CD4-positive, alpha-beta T cell treated with Interleukin-6 at 100 ng/mL for 8 hours (primary cell): ENCODE measurements at regions not wholly inside any gene's neighbourhood (a gene's known extent, or its start where the extent isn't known, plus 50 kb on each side); places are given as distances from the start of the nearest gene placed in this dataset.

Experiments
- DNase-seq: peaks from one replicate; pipeline ENCODE4 v3.0.0-alpha.2; 2020; ENCODE audit warnings: mixed read lengths, low spot score

DNA sequence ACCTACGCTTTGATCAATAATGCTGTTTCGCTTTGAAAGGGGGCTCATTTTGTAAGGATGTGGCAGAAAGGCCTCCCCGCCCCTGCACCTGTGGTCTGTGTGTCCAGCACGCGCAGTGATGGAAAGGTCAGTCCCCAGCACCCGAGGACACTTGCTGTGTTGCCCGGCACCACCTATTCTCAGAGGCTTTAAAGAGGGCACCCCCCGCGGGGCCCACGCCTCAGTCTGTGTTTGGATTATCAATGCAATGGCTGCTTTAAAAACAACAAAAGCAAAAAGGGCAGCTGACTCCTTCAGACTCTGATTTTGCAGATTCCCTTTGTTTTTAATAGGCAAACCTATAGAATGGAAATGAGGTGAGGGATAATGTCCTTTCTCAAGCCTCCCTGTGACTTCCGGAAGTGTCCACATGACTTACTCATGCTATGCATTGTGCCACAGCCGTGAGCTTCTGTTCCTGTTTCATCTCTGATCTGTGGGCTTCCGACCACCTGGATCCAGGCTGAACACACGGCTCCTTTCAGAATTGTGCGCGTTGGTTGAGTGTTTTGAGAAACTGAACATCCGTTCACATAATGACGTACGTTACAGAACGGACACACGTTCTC, 416.2 kb downstream of the IRX2 start:
- no peak for DNase-seq

DNA sequence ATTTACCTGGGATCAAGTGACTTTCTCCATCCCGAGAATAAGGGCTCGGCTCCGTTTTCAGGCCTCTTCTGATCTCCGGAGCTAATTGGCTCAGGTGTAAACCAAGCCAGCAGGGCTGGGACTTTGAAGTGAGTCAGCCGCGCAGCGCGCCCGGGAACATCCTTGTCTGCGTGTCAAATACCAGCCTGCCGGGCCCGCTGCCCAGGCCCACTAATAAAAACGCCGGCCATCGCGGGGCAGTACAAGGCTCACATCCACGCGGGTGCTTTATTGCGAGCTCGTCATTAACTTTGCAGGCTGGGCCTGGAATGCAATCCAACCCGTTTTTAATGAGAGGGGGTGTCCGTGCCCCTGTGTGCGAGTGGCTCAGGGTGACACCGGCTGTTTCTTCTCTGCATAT, 416.8 kb downstream of the IRX2 start:
- DNase-seq: no peak

DNA sequence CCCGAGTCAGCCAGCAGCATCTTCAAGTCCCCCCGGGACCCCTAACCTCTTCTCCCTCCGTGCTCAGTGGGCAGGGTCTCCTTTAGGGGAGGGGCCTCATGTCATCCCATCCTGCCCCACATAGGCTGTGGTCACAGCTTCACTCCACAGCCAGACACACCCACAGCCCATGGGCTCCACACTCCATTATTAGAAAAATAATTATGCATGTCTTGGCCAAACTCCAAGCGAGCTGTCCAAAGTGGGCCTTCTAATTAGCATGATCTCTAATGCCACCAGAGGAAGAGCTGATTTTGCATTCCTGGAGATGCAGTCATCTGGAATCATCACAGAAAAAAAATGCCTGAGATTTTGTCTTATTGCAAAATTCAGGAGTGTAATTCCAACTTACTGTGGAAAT, 418.2 kb downstream of the IRX2 start:
- DNase-seq: no peak

DNA sequence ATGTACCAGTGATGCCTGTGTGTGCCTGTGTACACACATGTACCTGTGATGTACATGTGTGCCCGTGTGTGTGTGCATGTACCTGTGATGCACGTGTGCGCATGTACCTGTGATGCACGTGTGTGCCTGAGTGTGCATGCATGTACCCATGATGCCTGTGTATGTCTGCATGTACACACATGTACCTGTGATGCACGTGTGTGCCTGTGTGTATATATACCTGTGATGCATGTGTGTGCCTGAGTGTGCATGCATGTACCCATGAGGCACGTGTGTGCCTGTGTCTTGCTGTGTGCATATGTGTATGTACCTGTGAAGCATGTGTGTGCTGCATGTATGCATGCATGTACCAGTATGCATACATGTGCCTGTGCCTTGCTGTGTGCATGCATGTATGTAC, 419.0 kb downstream of the IRX2 start:
- no peak for DNase-seq

DNA sequence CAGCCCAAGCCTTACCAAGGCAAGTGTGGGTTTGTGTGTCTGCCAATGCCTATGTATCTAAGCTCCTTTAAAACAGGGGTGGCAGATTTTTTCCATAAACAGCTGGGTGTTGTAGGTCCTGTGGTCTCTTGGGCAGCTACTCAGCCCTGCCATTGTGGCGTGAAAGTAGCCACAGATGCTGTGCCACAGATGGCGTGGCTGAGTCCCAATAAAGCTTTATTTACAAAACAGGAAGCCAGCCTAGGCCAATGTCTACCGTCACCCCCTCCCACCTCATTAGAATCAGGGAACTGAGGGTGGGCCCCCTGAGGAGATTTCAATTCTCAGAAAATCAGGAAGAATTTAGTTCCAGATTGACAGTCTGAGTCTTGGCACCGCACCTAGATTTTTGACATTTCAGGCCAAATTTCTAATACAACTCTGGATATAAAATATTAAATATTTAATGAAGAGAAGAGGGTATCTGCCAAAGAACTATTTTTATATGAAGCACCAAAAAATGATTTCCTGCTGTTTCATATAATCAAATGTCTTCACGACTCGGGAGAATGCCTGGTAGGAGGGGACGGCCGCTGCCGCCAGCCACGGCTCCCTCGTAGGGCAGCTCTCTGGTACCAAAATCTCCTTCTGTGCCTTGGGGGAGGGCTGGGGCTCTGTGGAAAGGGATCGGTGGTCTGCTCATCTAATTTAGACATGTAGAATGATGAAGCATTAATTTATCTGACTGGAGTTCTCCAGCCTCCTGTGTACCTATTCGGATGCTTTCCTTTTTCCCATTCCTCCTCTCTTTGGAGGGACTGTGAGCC, 420.9 kb downstream of the IRX2 start:
- DNase-seq: no peak

DNA sequence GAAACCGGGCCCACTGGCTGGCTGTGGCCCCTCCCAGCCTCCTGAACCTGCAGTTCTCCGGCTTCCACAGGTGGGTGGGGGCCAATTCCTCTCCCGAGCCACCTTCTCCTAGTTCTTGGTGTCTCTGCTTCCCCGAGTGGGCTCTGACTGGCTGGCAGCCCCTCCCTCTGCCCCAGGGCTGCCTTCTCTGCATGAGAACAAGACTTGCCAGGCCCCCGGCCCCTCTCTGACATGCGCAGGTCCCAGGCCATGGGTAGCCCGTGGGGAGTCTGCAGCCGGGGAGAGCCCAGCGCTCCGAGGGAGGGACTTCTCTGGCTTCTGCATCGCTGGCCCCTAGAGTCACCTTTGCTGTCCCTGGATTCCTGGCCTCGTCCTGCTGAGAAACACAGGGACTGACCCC, 421.7 kb downstream of the IRX2 start:
- no peak for DNase-seq

DNA sequence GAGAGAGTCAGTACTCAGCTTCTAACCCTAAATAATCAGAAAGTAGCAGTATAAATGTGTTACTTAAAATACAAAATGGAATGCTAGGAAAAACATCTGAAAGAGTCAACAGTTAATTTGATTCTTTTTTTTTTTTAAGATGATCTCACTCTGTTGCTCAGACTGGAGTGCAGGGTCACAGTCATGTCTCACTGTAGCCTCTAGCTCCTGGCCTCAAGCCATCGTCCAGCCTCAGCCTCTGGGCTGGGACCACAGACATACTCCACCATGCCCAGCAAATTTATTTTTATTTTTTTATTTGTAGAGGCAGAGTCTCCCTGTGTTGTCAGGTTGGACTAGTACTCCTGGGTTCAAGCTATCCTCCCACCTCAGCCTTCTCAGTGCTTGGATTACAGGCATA, 424.9 kb downstream of the IRX2 start:
- no peak for DNase-seq

DNA sequence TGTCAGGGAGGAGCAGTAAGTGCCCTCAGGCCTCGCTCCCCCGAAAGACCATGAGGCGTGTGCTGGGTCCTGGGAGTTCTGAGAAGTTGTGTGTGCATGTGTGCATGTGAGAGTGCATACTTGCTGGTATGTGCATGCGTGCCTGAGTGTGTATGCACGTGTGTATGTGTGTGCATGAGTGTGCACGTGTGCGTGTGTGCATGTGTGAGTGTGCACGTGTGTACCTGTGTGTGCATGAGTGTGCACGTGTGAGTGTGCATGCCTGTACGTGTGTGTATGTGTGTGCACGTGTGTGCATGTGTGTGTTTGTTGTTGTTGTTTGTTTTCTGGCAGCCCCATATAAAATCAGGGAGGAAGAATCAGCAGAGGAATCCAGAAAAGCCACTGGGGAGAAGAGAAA, 426.7 kb downstream of the IRX2 start:
- no peak for DNase-seq

DNA sequence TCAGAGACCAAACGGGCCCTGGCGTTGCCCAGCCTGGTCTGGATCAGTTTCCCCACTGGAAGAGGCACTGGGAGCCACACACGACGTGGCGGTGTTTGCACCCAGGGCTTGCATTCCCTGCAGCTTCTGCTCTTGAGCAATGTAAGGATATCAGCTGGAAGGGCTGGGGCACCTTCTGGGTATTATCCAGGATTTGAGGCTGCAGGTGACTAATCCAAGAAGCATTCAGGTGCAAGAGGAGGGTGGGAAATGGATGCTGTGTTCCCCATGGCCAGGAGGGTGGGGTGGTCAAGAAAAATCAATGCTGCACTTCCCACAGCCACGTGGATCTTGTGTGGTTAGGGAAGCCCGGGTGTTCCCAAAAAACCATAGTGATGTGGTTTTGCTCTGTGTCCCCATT, 430.9 kb downstream of the IRX2 start:
- no peak for DNase-seq

DNA sequence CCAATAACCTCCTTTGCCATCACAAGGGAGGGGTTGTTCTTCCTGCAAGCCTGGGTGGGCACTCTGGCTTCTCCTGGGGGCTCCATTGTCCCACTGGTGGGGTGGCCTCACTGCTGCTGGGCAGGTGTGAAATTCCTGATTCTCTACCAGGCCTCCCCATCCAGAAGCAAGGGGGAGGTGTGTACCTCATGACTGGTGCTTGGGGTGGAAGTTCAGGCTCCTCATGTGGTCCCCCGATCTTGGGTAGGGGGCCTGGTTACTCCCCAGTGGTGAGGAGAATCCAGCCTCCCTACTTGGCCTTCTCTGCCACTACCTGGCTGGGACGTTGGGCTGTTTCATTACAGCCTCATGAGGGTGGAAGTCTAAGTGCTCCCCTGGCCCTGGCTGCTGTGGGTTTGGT, 433.9 kb downstream of the IRX2 start:
- DNase-seq: no peak

DNA sequence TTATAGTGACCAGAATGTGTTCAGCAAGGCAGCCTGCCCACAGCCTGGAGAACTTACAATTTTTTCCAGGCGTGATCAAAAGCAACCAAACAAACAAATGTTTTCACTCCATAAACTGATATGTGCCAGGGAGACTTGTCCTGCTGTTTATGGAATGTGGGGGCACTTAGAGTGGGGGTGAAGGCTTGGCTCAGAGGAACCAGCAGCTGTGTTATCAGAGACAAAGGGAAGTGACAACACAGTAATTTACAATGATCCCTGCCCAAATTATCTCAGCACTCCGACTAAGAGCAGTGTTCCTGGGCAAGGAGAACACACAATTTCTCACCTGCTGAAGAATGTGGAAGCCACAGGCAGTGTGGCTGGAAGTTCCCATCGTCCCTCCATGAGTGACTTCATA, 429.1 kb upstream of the IRX4 start:
- no peak for DNase-seq

DNA sequence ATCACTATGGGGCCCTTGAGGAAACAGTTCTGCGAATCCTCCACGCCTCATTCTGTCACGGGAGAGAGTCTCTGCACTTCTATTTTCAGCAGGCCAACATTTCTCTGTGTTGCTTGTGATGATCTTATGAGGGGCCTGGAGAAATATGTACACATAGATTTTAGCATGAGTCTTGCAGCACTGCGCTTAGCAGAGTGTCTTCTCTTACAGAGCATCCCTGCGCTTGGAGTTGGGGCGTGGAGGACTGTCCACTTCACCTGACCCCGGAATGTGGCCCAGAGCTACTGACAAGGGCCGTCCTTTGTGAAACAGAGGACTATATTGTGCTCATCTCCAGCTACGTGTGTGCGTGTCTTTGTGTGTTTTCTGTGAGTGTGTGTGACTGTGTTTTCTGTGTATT, 428.2 kb upstream of the IRX4 start:
- DNase-seq: no peak

DNA sequence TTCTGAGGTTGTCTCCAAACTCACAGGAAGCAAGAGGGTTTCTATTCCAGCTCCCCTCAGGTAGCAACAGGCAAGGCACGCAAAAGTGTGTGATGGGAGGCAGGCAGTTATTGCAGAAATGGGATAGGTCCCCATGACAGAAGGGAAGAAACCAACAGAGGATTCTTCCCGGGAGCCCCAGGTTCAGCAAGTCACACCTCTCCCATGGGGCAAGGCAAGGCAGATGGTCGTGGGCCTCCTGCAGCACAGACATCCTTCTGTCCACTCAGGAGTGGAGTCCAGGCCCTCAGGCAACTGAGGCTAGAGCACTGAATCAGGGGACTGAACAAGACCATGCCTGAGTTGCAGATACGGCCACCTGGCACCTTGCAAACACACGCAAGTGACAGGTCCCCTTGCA, 424.9 kb upstream of the IRX4 start:
- DNase-seq: no peak

DNA sequence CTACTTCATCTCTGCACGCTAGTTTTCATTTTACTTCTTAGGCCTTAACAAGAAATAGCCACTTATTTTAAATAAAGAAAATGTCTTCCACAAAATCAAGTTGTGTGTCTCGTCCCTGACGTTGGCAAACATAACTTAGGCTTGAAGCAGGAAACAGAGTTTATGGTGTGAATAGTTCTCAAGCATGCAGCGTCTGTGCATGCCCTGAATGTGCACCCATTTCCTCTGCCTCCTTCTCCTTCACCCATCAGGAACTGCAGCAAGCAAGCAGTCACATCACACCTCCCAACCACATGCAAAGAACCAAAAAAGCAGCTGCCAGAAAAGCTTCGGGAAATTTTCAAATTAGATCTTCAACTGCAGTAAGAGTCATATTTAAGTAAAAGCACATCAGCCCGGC, 424.0 kb upstream of the IRX4 start:
- DNase-seq: no peak

DNA sequence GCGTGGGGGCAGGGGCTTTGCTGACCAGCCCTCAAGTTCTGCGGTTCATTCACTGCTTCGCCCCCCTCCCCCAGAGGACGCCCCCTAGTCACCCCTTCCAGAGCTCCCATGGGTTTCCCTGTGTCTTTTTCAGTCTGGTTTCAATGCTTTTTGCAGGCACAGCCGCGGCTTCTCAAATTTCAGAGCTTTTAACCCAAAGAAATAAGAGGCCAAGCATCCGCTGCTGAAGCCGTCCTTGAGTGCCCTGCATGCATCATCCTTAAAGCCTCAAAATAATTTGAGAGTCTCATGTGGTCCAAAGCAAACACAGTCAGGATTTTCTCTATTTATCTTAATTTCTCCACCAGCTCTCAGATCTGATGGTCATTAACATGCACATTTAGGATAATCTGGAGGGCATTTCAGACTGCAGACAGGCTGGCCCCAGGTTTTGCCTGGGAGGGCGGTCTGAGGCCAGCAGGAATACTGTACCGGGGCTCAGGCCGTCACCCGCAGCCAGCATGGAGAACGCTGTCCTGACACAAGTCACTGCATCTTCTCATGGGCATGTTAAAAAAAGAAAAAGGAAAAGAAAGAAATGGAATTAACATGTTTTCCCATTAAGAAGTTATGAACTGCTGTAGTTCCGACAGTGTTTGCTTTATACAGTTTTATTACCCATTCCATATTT, 420.8 kb upstream of the IRX4 start:
- DNase-seq: no peak

DNA sequence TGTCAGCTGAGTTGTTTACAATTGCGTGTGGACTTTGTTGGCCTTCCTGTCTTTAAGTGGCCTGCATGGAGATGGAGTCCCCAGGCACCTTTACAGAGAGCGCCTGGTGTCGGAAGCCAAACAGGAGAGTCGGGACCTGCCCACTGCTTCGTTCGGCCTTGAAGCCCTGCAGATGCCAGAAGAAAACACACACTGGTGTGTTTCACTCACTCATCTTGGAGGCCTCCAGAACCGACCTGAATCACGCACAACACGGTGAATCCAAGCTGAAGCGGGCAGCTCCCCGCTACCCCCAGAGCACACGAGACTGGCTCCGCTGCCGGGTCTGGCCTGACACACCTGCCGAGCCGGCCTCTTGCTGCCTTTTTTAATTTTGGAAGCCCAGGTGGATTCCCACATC, 419.4 kb upstream of the IRX4 start:
- DNase-seq: no peak

DNA sequence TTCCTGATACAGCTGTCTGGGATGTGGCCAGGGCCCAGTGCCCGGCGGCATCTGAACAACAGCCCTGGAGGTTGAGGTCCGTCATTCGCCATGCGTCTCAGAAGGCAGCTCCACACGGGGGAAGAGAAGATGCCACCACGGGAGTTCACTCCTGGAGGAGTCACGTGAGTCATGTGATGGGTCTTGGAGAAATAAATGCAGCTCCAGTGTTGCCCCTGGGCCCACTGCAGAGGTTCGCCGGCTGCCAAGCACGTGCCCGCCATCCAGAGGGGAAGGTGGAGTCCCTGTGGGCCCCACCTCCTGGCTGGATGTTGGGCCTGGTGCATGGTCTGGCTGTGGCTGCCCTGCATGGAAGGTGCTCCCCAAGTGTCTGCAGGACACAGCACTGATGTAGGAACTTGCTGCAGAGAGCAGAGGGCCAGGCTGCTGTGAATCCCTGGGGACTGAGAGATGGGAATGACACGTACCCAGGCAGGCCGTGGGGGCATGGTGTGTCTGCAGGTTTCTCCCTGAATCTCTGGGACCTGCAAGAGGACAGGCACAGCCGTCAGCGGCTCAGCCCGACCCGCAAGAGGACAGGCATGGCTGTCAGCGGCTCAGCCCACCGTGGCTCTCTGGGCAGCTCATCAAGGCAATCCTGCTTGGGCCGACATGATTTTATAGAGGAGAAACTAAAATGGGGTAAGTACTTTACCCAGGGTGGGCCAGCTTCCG, 418.3 kb upstream of the IRX4 start:
- no peak for DNase-seq

DNA sequence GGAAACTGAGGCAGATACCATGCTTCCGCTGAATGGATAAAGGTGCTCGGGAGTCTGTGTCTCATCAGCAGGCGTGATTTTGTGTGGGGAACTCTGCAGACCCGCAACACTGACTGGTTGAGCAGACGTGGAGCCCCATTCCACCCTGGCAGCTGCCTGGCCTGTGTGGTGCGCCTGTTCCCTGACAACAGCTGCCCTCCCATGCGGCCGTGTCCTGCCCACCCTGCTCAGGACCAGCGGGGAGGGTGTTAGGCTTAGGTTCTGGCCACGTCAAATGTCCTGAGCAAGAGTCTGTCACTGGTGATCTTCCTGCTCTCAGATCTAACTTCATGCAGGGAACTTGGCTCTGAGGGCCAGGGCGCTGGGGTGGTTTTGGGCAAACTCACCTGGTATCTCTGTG, 417.7 kb upstream of the IRX4 start:
- DNase-seq: no peak

DNA sequence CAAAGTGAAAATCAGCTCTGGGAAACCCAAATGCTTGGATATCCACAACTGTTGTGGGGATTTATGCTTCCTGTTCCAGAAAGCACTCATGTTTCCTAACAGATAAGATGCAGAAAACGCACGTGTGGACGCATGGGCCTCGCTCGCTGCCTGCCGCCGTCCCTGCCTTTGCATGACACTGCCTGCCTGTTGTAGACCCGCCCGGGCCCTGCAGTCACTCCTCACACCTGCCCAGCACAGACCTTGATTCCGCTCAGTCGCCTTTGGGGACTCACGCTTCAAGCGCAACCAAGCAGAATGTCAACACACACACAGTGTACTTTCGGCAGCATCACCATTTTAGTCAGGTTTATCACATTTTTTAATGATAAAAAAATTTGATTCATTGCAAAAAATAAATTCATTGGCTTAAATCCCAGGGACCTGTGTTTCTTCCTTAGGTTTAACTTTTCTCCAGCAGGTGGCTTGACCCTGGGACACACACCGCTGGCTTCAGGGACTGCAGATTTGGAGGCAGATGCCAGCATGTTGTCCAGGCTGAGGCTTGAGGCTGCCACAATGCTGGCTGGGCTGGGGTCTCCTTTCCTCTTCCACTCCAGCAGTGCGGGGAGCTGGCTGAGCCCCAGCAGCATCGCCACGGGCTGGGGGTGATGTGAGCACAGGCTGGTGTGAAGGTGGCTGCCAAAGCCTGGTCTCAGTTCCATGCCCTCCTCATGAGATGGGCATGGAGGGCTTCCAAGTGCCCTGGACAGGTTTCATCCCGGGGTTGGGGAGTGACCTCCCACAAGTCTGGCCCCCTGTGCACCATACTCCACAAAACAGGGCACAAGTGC, 416.9 kb upstream of the IRX4 start:
- DNase-seq: no peak

DNA sequence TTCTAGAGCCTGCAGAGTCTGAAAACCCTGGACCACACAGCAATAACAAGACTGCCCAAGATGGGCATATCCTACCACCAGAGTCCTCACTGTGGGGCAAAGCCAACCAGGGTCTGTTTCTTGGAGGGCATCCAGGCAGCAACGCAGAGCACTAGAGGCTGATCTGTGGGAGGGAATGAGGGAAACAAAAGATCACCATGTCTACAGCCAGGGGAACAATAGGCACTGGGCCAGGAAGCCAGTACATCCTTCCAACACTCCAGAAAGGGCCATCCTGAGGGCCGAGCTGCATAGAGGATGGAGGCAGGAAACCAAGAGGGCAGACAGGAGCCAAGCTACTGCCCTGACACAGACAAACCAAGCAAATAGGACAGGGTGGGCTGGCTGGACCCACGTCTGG, 416.1 kb upstream of the IRX4 start:
- no peak for DNase-seq

DNA sequence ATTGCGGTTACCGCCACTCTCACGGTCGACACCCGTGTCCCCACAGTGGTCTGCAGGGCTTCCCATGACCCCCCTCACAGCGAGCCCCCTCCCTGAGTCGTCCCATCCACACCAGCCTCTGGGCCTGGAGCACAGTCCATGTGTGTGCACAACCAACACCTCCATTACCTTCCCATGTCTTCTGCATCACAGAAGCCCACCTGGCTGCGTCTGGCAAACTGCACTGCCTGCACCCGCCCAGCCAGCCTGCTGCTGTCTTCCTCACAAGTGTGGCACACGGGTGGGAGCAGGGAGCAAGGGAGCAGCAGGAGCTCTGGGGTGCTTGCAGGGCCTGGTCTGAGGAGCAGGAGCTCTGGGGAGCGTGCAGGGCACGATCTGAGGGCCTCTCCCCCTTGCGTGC, 415.3 kb upstream of the IRX4 start:
- DNase-seq: no peak

DNA sequence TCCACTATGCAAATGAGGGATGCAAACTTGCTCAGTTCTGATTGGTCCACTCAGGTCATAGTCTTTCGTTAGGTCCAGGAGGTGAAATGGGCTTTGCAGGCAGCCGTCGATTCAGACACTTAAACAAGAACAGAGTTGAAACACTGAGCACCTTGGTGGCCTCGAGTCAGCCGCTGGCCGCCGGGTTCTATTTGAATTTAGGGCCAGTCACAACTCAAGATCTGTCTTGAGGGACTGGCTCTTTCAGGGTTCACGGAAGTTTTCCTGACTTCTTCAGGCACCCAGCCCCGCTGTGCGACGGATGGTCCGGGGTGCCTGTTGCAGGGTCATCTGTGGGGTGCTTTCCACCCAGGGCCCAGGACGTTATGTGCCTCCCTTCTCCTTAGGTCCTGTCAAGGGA, 412.8 kb upstream of the IRX4 start:
- no peak for DNase-seq
